ENCODE measurements at regions not wholly inside any gene's neighbourhood (a gene's known extent, or its start where the extent isn't known, plus 50 kb on each side); places are given as distances from the start of the nearest gene placed in this dataset.
"Not testable (repeated sequence)": the region's sequence is repeated elsewhere in the genome, so short reads cannot be mapped to it uniquely, and the experiment has no call there.

- DNase-seq (ENCODE audit: low read depth in 2 of 2) = peak; percentile 44 to 50
These were observed 5455.9 kb upstream of the TPTE start for GRCh38 chr21:5065240-5066211.

- DNase-seq (ENCODE audit: low read depth in 2 of 2) = not testable (repeated sequence)
These were observed 5454.6 kb upstream of the TPTE start for GRCh38 chr21:5066682-5067251.

- DNase-seq (ENCODE audit: low read depth in 2 of 2) = not testable (repeated sequence)
These were observed 5453.9 kb upstream of the TPTE start for GRCh38 chr21:5067326-5068048.

- DNase-seq (ENCODE audit: low read depth in 2 of 2) = not testable (repeated sequence)
These were observed 5452.7 kb upstream of the TPTE start for GRCh38 chr21:5068649-5069048.

GRCh38 chr21:5071180-5071579, 5450.2 kb upstream of the TPTE start:
- not testable (repeated sequence) for DNase-seq (ENCODE audit: low read depth in 2 of 2)

- DNase-seq (ENCODE audit: low read depth in 2 of 2) = not testable (repeated sequence)
These were observed 5444.5 kb upstream of the TPTE start for GRCh38 chr21:5076854-5077253.

GRCh38 chr21:5079361-5079760, 5442.0 kb upstream of the TPTE start:
- not testable (repeated sequence) for DNase-seq (ENCODE audit: low read depth in 2 of 2)

GRCh38 chr21:5080015-5080414, 5441.4 kb upstream of the TPTE start:
- not testable (repeated sequence) for DNase-seq (ENCODE audit: low read depth in 2 of 2)

GRCh38 chr21:5084246-5084645, 5437.1 kb upstream of the TPTE start:
- not testable (repeated sequence) for DNase-seq (ENCODE audit: low read depth in 2 of 2)

GRCh38 chr21:5085456-5085855, 5435.9 kb upstream of the TPTE start:
- not testable (repeated sequence) for DNase-seq (ENCODE audit: low read depth in 2 of 2)

- not testable (repeated sequence) for DNase-seq (ENCODE audit: low read depth in 2 of 2)
These were observed 5435.0 kb upstream of the TPTE start for GRCh38 chr21:5086416-5086815.

- DNase-seq (ENCODE audit: low read depth in 2 of 2) = not testable (repeated sequence)
These were observed 5432.6 kb upstream of the TPTE start for GRCh38 chr21:5088820-5089219.

- DNase-seq (ENCODE audit: low read depth in 2 of 2) = not testable (repeated sequence)
These were observed 5431.8 kb upstream of the TPTE start for GRCh38 chr21:5089399-5090089.

- DNase-seq (ENCODE audit: low read depth in 2 of 2) = not testable (repeated sequence)
These were observed 5431.0 kb upstream of the TPTE start for GRCh38 chr21:5090132-5091079.

- not testable (repeated sequence) for DNase-seq (ENCODE audit: low read depth in 2 of 2)
These were observed 5430.1 kb upstream of the TPTE start for GRCh38 chr21:5091274-5091673.

- DNase-seq (ENCODE audit: low read depth in 2 of 2) = not testable (repeated sequence)
These were observed 5425.8 kb upstream of the TPTE start for GRCh38 chr21:5095628-5096027.

- DNase-seq (ENCODE audit: low read depth in 2 of 2) = not testable (repeated sequence)
These were observed 5423.2 kb upstream of the TPTE start for GRCh38 chr21:5098010-5098743.

GRCh38 chr21:5100604-5101174, 5420.7 kb upstream of the TPTE start:
- not testable (repeated sequence) for DNase-seq (ENCODE audit: low read depth in 2 of 2)

- DNase-seq (ENCODE audit: low read depth in 2 of 2) = peak; percentile 43 to 62
These were observed 5419.6 kb upstream of the TPTE start for GRCh38 chr21:5101749-5102148.
